ENCODE measurements at regions not wholly inside any gene's neighbourhood (a gene's known extent, or its start where the extent isn't known, plus 50 kb on each side); places are given as distances from the start of the nearest gene placed in this dataset.
"Not testable (repeated sequence)": the region's sequence is repeated elsewhere in the genome, so short reads cannot be mapped to it uniquely, and the experiment has no call there.

GRCh38 chr15:35695003-35695402 is 149.0 kb upstream of the DPH6 start:
- DNase-seq (ENCODE audit: low spot score) = no peak

- DNase-seq (ENCODE audit: low spot score) = no peak
Observed at GRCh38 chr15:35696767-35697231, 150.8 kb upstream of the DPH6 start.

GRCh38 chr15:35697549-35698299 is 151.8 kb upstream of the DPH6 start:
- no peak for DNase-seq (ENCODE audit: low spot score)

- no peak for DNase-seq (ENCODE audit: low spot score)
Observed at GRCh38 chr15:35698331-35698730, 152.4 kb upstream of the DPH6 start.

GRCh38 chr15:35698966-35699575 is 153.1 kb upstream of the DPH6 start:
- DNase-seq (ENCODE audit: low spot score) = no peak

- not testable (repeated sequence) for DNase-seq (ENCODE audit: low spot score)
Observed at GRCh38 chr15:35700091-35700593, 154.2 kb upstream of the DPH6 start.

GRCh38 chr15:35701402-35702046 is 155.6 kb upstream of the DPH6 start:
- no peak for DNase-seq (ENCODE audit: low spot score)

- DNase-seq (ENCODE audit: low spot score) = no peak
Observed at GRCh38 chr15:35702946-35703495, 157.1 kb upstream of the DPH6 start.

GRCh38 chr15:35705030-35705883 is 159.3 kb upstream of the DPH6 start:
- no peak for DNase-seq (ENCODE audit: low spot score)

GRCh38 chr15:35705884-35706585 is 160.1 kb upstream of the DPH6 start:
- no peak for DNase-seq (ENCODE audit: low spot score)

GRCh38 chr15:35712956-35713355 is 167.0 kb upstream of the DPH6 start:
- DNase-seq (ENCODE audit: low spot score) = no peak

GRCh38 chr15:35713733-35714132 is 167.8 kb upstream of the DPH6 start:
- DNase-seq (ENCODE audit: low spot score) = no peak

GRCh38 chr15:35717721-35718120 is 171.8 kb upstream of the DPH6 start:
- DNase-seq (ENCODE audit: low spot score) = no peak

GRCh38 chr15:35720019-35720418 is 174.1 kb upstream of the DPH6 start:
- DNase-seq (ENCODE audit: low spot score) = no peak

GRCh38 chr15:35720984-35721383 is 175.0 kb upstream of the DPH6 start:
- DNase-seq (ENCODE audit: low spot score) = no peak

- DNase-seq (ENCODE audit: low spot score) = no peak
Observed at GRCh38 chr15:35721751-35722150, 175.8 kb upstream of the DPH6 start.

- no peak for DNase-seq (ENCODE audit: low spot score)
Observed at GRCh38 chr15:35722501-35722900, 176.5 kb upstream of the DPH6 start.

- no peak for DNase-seq (ENCODE audit: low spot score)
Observed at GRCh38 chr15:35723120-35723847, 177.3 kb upstream of the DPH6 start.

GRCh38 chr15:35723852-35724251 is 177.9 kb upstream of the DPH6 start:
- DNase-seq (ENCODE audit: low spot score) = no peak

GRCh38 chr15:35724626-35725025 is 178.7 kb upstream of the DPH6 start:
- DNase-seq (ENCODE audit: low spot score) = no peak
